GM23338 (cell line): ENCODE measurements at regions not wholly inside any gene's neighbourhood (a gene's known extent, or its start where the extent isn't known, plus 50 kb on each side); places are given as distances from the start of the nearest gene placed in this dataset.

Experiments used
- CREB1 ChIP-seq: fragments of 250-450 bp; sonication (Bioruptor Pico); IDR thresholded peaks from 2 replicates; pipeline ENCODE4 v1.5.0; 2020; ENCODE audit warnings: low read depth, mild to moderate bottlenecking, moderate library complexity
- EZH2 ChIP-seq: fragments of 200-600 bp; sonication (generic); IDR thresholded peaks from one replicate; pipeline ENCODE4 v1.8.0; 2017; ENCODE audit warnings: antibody characterized with exemption, mild to moderate bottlenecking, low read depth; ENCODE audit not compliant: unreplicated experiment
- EZH2phosphoT487 ChIP-seq: fragments of 200-600 bp; sonication (generic); IDR thresholded peaks from one replicate; pipeline ENCODE4 v1.8.1; 2018; ENCODE audit warnings: antibody characterized with exemption; ENCODE audit not compliant: unreplicated experiment
- POLR2AphosphoS5 ChIP-seq: IDR thresholded peaks from 2 replicates; pipeline ENCODE4 v1.6.1; 2016; ENCODE audit warnings: antibody characterized with exemption, low read depth
- TF ChIP-seq, protein P1 (sequence below), 2 experiments: fragments of 200-600 bp in 1 of 2; sonication (generic) in 1 of 2; conservative IDR thresholded peaks; 2 replicates each; pipeline versions ENCODE4 v1.5.1 to v1.6.1; 2016 to 2017; ENCODE audit warnings: antibody characterized with exemption in 2 of 2, low read depth in 2 of 2, mild to moderate bottlenecking in 2 of 2, moderate library complexity in 1 of 2

DNA sequence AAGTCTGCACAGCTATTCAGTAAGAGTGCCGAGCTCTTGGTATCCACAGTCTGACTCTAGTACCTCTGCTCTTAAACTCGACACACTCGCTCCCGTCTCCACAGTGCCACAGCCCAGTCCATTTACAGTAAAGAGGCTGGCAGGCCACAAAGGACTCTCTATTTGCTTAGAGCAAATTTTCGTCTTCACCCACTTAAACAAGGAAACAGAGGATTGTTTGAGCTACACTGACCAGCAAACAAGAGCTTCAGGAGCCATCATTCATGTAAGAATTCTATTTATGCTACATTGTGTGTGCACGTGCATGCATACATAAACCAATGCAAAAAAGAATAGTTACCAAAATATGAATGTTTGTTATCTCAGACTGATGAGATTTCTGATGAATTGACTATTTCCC lies 290.2 kb downstream of the USP46 start:
- no peak for TF ChIP-seq CREB1
- TF ChIP-seq, protein P1, sequence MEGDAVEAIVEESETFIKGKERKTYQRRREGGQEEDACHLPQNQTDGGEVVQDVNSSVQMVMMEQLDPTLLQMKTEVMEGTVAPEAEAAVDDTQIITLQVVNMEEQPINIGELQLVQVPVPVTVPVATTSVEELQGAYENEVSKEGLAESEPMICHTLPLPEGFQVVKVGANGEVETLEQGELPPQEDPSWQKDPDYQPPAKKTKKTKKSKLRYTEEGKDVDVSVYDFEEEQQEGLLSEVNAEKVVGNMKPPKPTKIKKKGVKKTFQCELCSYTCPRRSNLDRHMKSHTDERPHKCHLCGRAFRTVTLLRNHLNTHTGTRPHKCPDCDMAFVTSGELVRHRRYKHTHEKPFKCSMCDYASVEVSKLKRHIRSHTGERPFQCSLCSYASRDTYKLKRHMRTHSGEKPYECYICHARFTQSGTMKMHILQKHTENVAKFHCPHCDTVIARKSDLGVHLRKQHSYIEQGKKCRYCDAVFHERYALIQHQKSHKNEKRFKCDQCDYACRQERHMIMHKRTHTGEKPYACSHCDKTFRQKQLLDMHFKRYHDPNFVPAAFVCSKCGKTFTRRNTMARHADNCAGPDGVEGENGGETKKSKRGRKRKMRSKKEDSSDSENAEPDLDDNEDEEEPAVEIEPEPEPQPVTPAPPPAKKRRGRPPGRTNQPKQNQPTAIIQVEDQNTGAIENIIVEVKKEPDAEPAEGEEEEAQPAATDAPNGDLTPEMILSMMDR (conservative IDR thresholded peaks at IDR 0.05; ENCODE audit: low read depth in 2 of 2) = no peak
- no peak for TF ChIP-seq EZH2phosphoT487
- TF ChIP-seq POLR2AphosphoS5 = no peak
- no peak for TF ChIP-seq EZH2
